A549 (cell line): ENCODE measurements at regions not wholly inside any gene's neighbourhood (a gene's known extent, or its start where the extent isn't known, plus 50 kb on each side); places are given as distances from the start of the nearest gene placed in this dataset.

ENCODE experiments used
- ATAC-seq, 2 experiments: fragments of 200-7000 bp in 1 of 2; fragments of >200 bp in 1 of 2; cut with Nextera tagmentation in 1 of 2; cut with Tn5 transposase in 1 of 2; 3 replicates each; pipeline versions ENCODE4 v1.8.0 to v1.9.1; 2018 to 2020; ENCODE audit warnings: mild to moderate bottlenecking in 1 of 2, moderate library complexity in 1 of 2
- CTCF ChIA-PET: fragments of 300-600 bp; sonication (Branson Sonifier 250); formaldehyde crosslinking; extraction: SDS; loops from one replicate; lab custom pipeline; 2021; ENCODE audit warnings: antibody characterized with exemption, inconsistent platforms; lab: Yijun Ruan, JAX
- POLR2A ChIA-PET: fragments of 350-600 bp; formaldehyde crosslinking; extraction: SDS; loops from one replicate; lab custom pipeline; 2021; ENCODE audit warnings: antibody characterized with exemption, inconsistent platforms; lab: Yijun Ruan, JAX
- DNase-seq, 2 experiments: peaks; one replicate each; pipeline versions ENCODE4 v3.0.0 to v3.0.0-alpha.2; 2011 to 2016; ENCODE audit warnings: low read depth in 1 of 2, low spot score in 1 of 2
- FAIRE-seq: peaks from 2 replicates; lab custom pipeline; 2011; peaks lifted over from hg19 to GRCh38; lab: Jason Lieb, UNC
- H3K27ac ChIP-seq, 2 experiments: fragments of >200 bp; sonication (Bioruptor Twin); formaldehyde crosslinking; 3 replicates each; pipeline ENCODE4 v1.5.1; 2016 to 2017
- H3K4me1 ChIP-seq: fragments of >200 bp; sonication (Bioruptor Twin); formaldehyde crosslinking; 3 replicates; pipeline ENCODE4 v1.6.1; 2016
- H3K4me2 ChIP-seq: fragments of >200 bp; sonication (Bioruptor Twin); formaldehyde crosslinking; 3 replicates; pipeline ENCODE4 v1.6.1; 2016
- H3K4me3 ChIP-seq: fragments of >200 bp; sonication (Bioruptor Twin); formaldehyde crosslinking; 3 replicates; pipeline ENCODE4 v1.5.1; 2016
- H3K9me3 ChIP-seq: fragments of >200 bp; sonication (Bioruptor Twin); formaldehyde crosslinking; 3 replicates; pipeline ENCODE4 v1.6.1; 2016
- BHLHE40 ChIP-seq: IDR thresholded peaks from 2 replicates; pipeline ENCODE4 v1.6.1; 2012; ENCODE audit warnings: low read depth, low read length, inconsistent platforms
- CBX2 ChIP-seq: fragments of 200-600 bp; sonication (generic); IDR thresholded peaks from 2 replicates; pipeline ENCODE4 v1.6.1; 2016; ENCODE audit warnings: low read depth, mild to moderate bottlenecking, borderline replicate concordance
- CEBPB ChIP-seq, 2 experiments: fragments of >200 bp in 1 of 2; sonication (Bioruptor Twin) in 1 of 2; formaldehyde crosslinking in 1 of 2; IDR thresholded peaks; 2 replicates each; pipeline ENCODE4 v1.6.1; 2012 to 2016
- CHD4 ChIP-seq: fragments of 200-600 bp; sonication (generic); IDR thresholded peaks from 2 replicates; pipeline ENCODE4 v1.6.1; 2016; ENCODE audit warnings: antibody characterized with exemption, mild to moderate bottlenecking, borderline replicate concordance
- CTCF ChIP-seq: fragments of >200 bp; sonication (Bioruptor Twin); formaldehyde crosslinking; IDR thresholded peaks from 3 replicates; pipeline ENCODE4 v1.5.1; 2016
- EP300 ChIP-seq, 2 experiments: fragments of >200 bp; sonication (Bioruptor Twin); formaldehyde crosslinking; IDR thresholded peaks; 2 replicates in 1 of 2; 3 replicates in 1 of 2; pipeline ENCODE4 v1.6.1; 2016 to 2017
- ESRRA ChIP-seq: fragments of 150-350 bp; IDR thresholded peaks from 2 replicates; pipeline ENCODE4 v1.6.1; 2014; ENCODE audit warnings: mild to moderate bottlenecking, low read length, borderline replicate concordance
- FOSB ChIP-seq: fragments of 250-450 bp; sonication (Bioruptor Pico); IDR thresholded peaks from 2 replicates; pipeline ENCODE4 v1.5.0; 2020; ENCODE audit warnings: mild to moderate bottlenecking, moderate library complexity
- GATA3 ChIP-seq: IDR thresholded peaks from 2 replicates; pipeline ENCODE4 v1.6.1; 2012; ENCODE audit warnings: borderline replicate concordance
- HDAC2 ChIP-seq: fragments of 200-600 bp; sonication (generic); IDR thresholded peaks from 2 replicates; pipeline ENCODE4 v1.6.1; 2016
- HOXB5 ChIP-seq: fragments of 250-450 bp; sonication (Bioruptor Pico); IDR thresholded peaks from 2 replicates; pipeline ENCODE4 v1.5.0; 2020; ENCODE audit warnings: mild to moderate bottlenecking, moderate library complexity
- JUN ChIP-seq, 2 experiments: fragments of >200 bp; sonication (Bioruptor Twin); formaldehyde crosslinking; IDR thresholded peaks; 2 replicates in 1 of 2; 3 replicates in 1 of 2; pipeline ENCODE4 v1.6.1; 2016 to 2017
- JUNB ChIP-seq: fragments of >200 bp; sonication (Bioruptor Twin); formaldehyde crosslinking; IDR thresholded peaks from 2 replicates; pipeline ENCODE4 v1.6.1; 2016
- KDM5A ChIP-seq: fragments of 200-600 bp; sonication (generic); IDR thresholded peaks from 2 replicates; pipeline ENCODE4 v1.6.1; 2016; ENCODE audit warnings: antibody characterized with exemption, mild to moderate bottlenecking
- MAFK ChIP-seq: fragments of 450-650 bp; IDR thresholded peaks from 2 replicates; pipeline ENCODE4 v1.6.1; 2014; ENCODE audit not compliant: partially characterized antibody
- PBX3 ChIP-seq: IDR thresholded peaks from 2 replicates; pipeline ENCODE4 v1.6.1; 2012
- PHF8 ChIP-seq: fragments of 200-600 bp; sonication (generic); IDR thresholded peaks from 2 replicates; pipeline ENCODE4 v1.6.1; 2016; ENCODE audit warnings: low read depth, mild to moderate bottlenecking, antibody characterized with exemption, moderate library complexity, borderline replicate concordance
- RARB ChIP-seq: fragments of 250-450 bp; sonication (Bioruptor Pico); IDR thresholded peaks from 2 replicates; pipeline ENCODE4 v1.8.0; 2021; ENCODE audit warnings: mild to moderate bottlenecking, moderate library complexity
- RCOR1 ChIP-seq: fragments of 150-350 bp; IDR thresholded peaks from 2 replicates; pipeline ENCODE4 v1.6.1; 2014; ENCODE audit warnings: antibody characterized with exemption, low read length, low read depth
- RFX5 ChIP-seq: fragments of 450-650 bp; IDR thresholded peaks from 2 replicates; pipeline ENCODE4 v1.7.1; 2014; ENCODE audit warnings: antibody characterized with exemption, mild to moderate bottlenecking, moderate library complexity
- SMC3 ChIP-seq: fragments of >200 bp; sonication (Bioruptor Twin); formaldehyde crosslinking; IDR thresholded peaks from 3 replicates; pipeline ENCODE4 v1.6.1; 2018; ENCODE audit warnings: inconsistent platforms
- ZFP36 ChIP-seq: fragments of 450-650 bp; IDR thresholded peaks from 2 replicates; pipeline ENCODE4 v1.6.1; 2014; ENCODE audit warnings: borderline replicate concordance; ENCODE audit not compliant: partially characterized antibody
- ZSCAN20 ChIP-seq: fragments of 250-450 bp; sonication (Bioruptor Pico); IDR thresholded peaks from 2 replicates; pipeline ENCODE4 v1.8.0; 2022; ENCODE audit warnings: mild to moderate bottlenecking, moderate library complexity
- WGBS: methylation state at CpG from one replicate; pipeline ENCODE4 v1.1.6; 2017; ENCODE audit errors: missing lambda C conversion rate; 5-methylcytosine and 5-hydroxymethylcytosine counted together

GRCh38 chr4:138961129-138961528 lies 54.5 kb upstream of the NOCT start:
- WGBS, result 79% methylated on average over 4 of the region's 5 CpGs
- FAIRE-seq, result no peak
- POLR2A ChIA-PET, result no interaction called here

GRCh38 chr4:138960175-138960710 lies 55.3 kb upstream of the NOCT start:
- TF ChIP-seq HDAC2 (no peak), MAFK (peak; percentile 92)
- ChIA-PET POLR2A (no interaction called here), CTCF (no interaction called here)
- DNase-seq (no peak), FAIRE-seq (no peak), ATAC-seq (no peak)
- no peak overlapping the region for H3K4me2 ChIP-seq
- no peaks in the 10 kb centered on the region for H3K9me3 ChIP-seq
- no peaks in the 10 kb centered on the region for H3K4me1 ChIP-seq
- H3K4me3 ChIP-seq, result no peak overlapping the region
- H3K27ac ChIP-seq, result no peak overlapping the region
- 61% methylated on average over 4 of the region's 4 CpGs for whole genome bisulfite sequencing

More at GRCh38 chr4:138961129-138961528, 54.5 kb upstream of the NOCT start:
- no peak overlapping the region for H3K4me2 ChIP-seq
- H3K27ac ChIP-seq, result no peak overlapping the region; a peak in 1 of 6 replicates
- no peak for DNase-seq
- CTCF ChIA-PET, result no interaction called here
- no peak for TF ChIP-seq MAFK
- no peak for TF ChIP-seq JUN (IDR thresholded peaks at IDR 0.05)
- TF ChIP-seq ESRRA, result no peak
- no peak for TF ChIP-seq JUNB
- TF ChIP-seq SMC3, result no peak
- no peak for TF ChIP-seq EP300 (IDR thresholded peaks at IDR 0.05)
- no peak for TF ChIP-seq CEBPB (IDR thresholded peaks at IDR 0.05)
- TF ChIP-seq BHLHE40, result no peak
- TF ChIP-seq, all 56 proteins: peak for 0
- H3K9me3 ChIP-seq, result no peaks in the 10 kb centered on the region
- ATAC-seq, result no peak
- no peak overlapping the region for H3K4me3 ChIP-seq
- no peaks in the 10 kb centered on the region for H3K4me1 ChIP-seq

- POLR2A ChIA-PET, result no interaction called here
- Histone ChIP-seq H3K4me3 (no peak overlapping the region), H3K4me2 (no peak overlapping the region), H3K27ac (no peak overlapping the region), H3K4me1 (no peaks in the 10 kb centered on the region), H3K9me3 (no peaks in the 10 kb centered on the region)
- CTCF ChIA-PET, result no interaction called here
- 60% methylated on average over 5 of the region's 5 CpGs for WGBS
- FAIRE-seq (no peak), ATAC-seq (no peak), DNase-seq (no peak)
- TF ChIP-seq RFX5 (no peak), MAFK (no peak), KDM5A (no peak), RCOR1 (no peak), RARB (CRISPR knock-in tag) (no peak), PBX3 (no peak), CHD4 (no peak), ESRRA (no peak), ZSCAN20 (CRISPR knock-in tag) (no peak), GATA3 (no peak), CTCF (no peak), PHF8 (no peak), HOXB5 (CRISPR knock-in tag) (no peak), ZFP36 (no peak), CBX2 (no peak), FOSB (no peak)
- TF ChIP-seq, all 56 proteins: peak for 0
Measured at GRCh38 chr4:138959097-138959815, 56.3 kb upstream of the NOCT start.
